Panc1 (cell line): ENCODE measurements at regions not wholly inside any gene's neighbourhood (a gene's known extent, or its start where the extent isn't known, plus 50 kb on each side); places are given as distances from the start of the nearest gene placed in this dataset.

ENCODE experiments used
- ATAC-seq: fragments of 200-7000 bp; cut with Tn5 transposase; 2 replicates; pipeline ENCODE4 v1.9.1; 2020; ENCODE audit warnings: mild to moderate bottlenecking, moderate library complexity
- BruUV-seq: library from RNA; stranded (reverse); fragments of 400-500 nt; replicated peaks from 2 replicates; lab custom pipeline; 2021; lab: Mats Ljungman, UMichigan
- CTCF ChIA-PET: fragments of 300-600 bp; sonication (Branson Sonifier 250); formaldehyde crosslinking; loops from one replicate; lab custom pipeline; 2022; ENCODE audit warnings: antibody characterized with exemption; lab: Charles Lee
- POLR2A ChIA-PET: fragments of 300-600 bp; sonication (Branson Sonifier 250); formaldehyde crosslinking; loops from one replicate; lab custom pipeline; 2022; ENCODE audit warnings: antibody characterized with exemption; lab: Charles Lee
- DNase-seq: peaks from one replicate; pipeline ENCODE4 v3.0.0-alpha.2; 2010; ENCODE audit warnings: low read depth, low spot score
- H3K27ac ChIP-seq: 2 replicates; pipeline ENCODE4 v1.5.1; 2011; ENCODE audit warnings: mild to moderate bottlenecking, low read length, inconsistent platforms
- H3K27me3 ChIP-seq: fragments of 200-500 bp; sonication (Bioruptor generic); 2 replicates; pipeline ENCODE4 v1.6.0; 2014; ENCODE audit warnings: low read length, inconsistent platforms; ENCODE audit not compliant: control insufficient read depth, insufficient read depth
- H3K36me3 ChIP-seq: fragments of 200-500 bp; sonication (Bioruptor generic); 2 replicates; pipeline ENCODE4 v1.5.1; 2014; ENCODE audit warnings: inconsistent platforms, mild to moderate bottlenecking, low read length, moderate library complexity; ENCODE audit not compliant: control insufficient read depth, insufficient read depth
- H3K4me1 ChIP-seq: 2 replicates; pipeline ENCODE4 v1.5.1; 2011; ENCODE audit warnings: inconsistent platforms, mild to moderate bottlenecking, low read length, moderate library complexity; ENCODE audit not compliant: control insufficient read depth, insufficient read depth
- H3K4me3 ChIP-seq, 2 experiments: 2 replicates each; pipeline ENCODE4 v1.5.1; 2011 to 2012; ENCODE audit warnings: low read depth in 2 of 2, low read length in 2 of 2, mild to moderate bottlenecking in 2 of 2, inconsistent platforms in 1 of 2, moderate library complexity in 1 of 2
- H3K9me3 ChIP-seq: fragments of 200-500 bp; sonication (Bioruptor generic); 2 replicates; pipeline ENCODE4 v1.5.1; 2014; ENCODE audit warnings: low read depth, mild to moderate bottlenecking, inconsistent platforms, low read length, moderate library complexity; ENCODE audit not compliant: control insufficient read depth, insufficient read depth
- CTCF ChIP-seq: fragments of 450-650 bp; IDR thresholded peaks from 2 replicates; pipeline ENCODE4 v1.5.1; 2017; ENCODE audit warnings: mild to moderate bottlenecking
- POLR2AphosphoS5 ChIP-seq: IDR thresholded peaks from 2 replicates; pipeline ENCODE4 v1.6.1; 2012; ENCODE audit warnings: mild to moderate bottlenecking, low read depth, low read length, moderate library complexity
- SIN3A ChIP-seq: IDR thresholded peaks from 2 replicates; pipeline ENCODE4 v1.6.1; 2012; ENCODE audit warnings: low read depth, mild to moderate bottlenecking, low read length, moderate library complexity, borderline replicate concordance; ENCODE audit not compliant: insufficient read depth
- TCF7L2 ChIP-seq: IDR thresholded peaks from 2 replicates; pipeline ENCODE4 v1.6.1; 2011; ENCODE audit warnings: mild to moderate bottlenecking, low read depth, low read length, inconsistent platforms
- in situ Hi-C: cut with HindIII; loops from 2 replicates; pipeline ENCODE4 v1.10.0; 2016; ENCODE audit warnings: low sequenced_read_pairs, low pct_unique_long_range_greater_than_20kb
- intact Hi-C: fragments of 100-400 bp; cut with micrococcal nuclease; formaldehyde crosslinking; loops from one replicate; pipeline ENCODE4 v1.10.0; 2022; ENCODE audit not compliant: unreplicated experiment
- TF ChIP-seq, protein P1 (sequence below), 2 experiments: IDR thresholded peaks; 2 replicates each; pipeline ENCODE4 v1.6.1; 2011 to 2012; ENCODE audit warnings: low read depth in 2 of 2, control low read depth in 1 of 2, low read length in 1 of 2, mild to moderate bottlenecking in 1 of 2, moderate library complexity in 1 of 2; ENCODE audit not compliant: insufficient read depth in 1 of 2

DNA sequence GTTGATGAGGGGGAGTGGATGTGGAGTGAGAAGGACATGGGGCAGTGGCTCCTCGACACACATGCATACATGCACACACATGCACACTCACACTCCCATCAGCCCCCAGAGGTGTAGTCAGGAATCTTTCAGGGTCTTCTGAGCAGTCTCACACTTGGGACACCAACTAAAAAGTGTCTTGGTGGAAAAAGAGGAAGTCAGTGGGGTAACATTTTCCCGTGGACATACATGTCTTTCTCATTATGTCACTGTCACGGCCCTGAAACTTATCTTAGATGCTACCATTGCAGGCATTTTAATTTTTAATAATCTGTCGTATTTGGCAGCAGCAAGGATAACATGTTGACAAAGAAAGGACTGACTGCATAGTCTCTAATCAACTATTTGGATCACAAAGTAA is 261.1 kb downstream of the ADGRG6 start:
- Histone ChIP-seq H3K4me1 (no peaks in the 10 kb centered on the region), H3K4me3 (no peak overlapping the region), H3K36me3 (no peaks in the 10 kb centered on the region; the same call in 1 of the 2 replicates), H3K27ac (no peak overlapping the region), H3K27me3 (peaks cover 3% of the 10 kb centered on the region; the same call in 1 of the 2 replicates), H3K9me3 (no peaks in the 10 kb centered on the region)
- ATAC-seq (no peak), DNase-seq (no peak)
- in situ Hi-C loops (no loop called here), intact Hi-C loops (no loop called here)
- BruUV-seq, result no TSS peak
- ChIA-PET POLR2A (no interaction called here), CTCF (no interaction called here)
- TF ChIP-seq SIN3A, result no peak
- TF ChIP-seq, protein P1, sequence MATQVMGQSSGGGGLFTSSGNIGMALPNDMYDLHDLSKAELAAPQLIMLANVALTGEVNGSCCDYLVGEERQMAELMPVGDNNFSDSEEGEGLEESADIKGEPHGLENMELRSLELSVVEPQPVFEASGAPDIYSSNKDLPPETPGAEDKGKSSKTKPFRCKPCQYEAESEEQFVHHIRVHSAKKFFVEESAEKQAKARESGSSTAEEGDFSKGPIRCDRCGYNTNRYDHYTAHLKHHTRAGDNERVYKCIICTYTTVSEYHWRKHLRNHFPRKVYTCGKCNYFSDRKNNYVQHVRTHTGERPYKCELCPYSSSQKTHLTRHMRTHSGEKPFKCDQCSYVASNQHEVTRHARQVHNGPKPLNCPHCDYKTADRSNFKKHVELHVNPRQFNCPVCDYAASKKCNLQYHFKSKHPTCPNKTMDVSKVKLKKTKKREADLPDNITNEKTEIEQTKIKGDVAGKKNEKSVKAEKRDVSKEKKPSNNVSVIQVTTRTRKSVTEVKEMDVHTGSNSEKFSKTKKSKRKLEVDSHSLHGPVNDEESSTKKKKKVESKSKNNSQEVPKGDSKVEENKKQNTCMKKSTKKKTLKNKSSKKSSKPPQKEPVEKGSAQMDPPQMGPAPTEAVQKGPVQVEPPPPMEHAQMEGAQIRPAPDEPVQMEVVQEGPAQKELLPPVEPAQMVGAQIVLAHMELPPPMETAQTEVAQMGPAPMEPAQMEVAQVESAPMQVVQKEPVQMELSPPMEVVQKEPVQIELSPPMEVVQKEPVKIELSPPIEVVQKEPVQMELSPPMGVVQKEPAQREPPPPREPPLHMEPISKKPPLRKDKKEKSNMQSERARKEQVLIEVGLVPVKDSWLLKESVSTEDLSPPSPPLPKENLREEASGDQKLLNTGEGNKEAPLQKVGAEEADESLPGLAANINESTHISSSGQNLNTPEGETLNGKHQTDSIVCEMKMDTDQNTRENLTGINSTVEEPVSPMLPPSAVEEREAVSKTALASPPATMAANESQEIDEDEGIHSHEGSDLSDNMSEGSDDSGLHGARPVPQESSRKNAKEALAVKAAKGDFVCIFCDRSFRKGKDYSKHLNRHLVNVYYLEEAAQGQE (IDR thresholded peaks at IDR 0.05; ENCODE audit: insufficient read depth in 1 of 2, low read depth in 2 of 2, low read length in 1 of 2), result no peak
- TF ChIP-seq TCF7L2, result no peak
- TF ChIP-seq CTCF, result no peak
- TF ChIP-seq POLR2AphosphoS5, result no peak

DNA sequence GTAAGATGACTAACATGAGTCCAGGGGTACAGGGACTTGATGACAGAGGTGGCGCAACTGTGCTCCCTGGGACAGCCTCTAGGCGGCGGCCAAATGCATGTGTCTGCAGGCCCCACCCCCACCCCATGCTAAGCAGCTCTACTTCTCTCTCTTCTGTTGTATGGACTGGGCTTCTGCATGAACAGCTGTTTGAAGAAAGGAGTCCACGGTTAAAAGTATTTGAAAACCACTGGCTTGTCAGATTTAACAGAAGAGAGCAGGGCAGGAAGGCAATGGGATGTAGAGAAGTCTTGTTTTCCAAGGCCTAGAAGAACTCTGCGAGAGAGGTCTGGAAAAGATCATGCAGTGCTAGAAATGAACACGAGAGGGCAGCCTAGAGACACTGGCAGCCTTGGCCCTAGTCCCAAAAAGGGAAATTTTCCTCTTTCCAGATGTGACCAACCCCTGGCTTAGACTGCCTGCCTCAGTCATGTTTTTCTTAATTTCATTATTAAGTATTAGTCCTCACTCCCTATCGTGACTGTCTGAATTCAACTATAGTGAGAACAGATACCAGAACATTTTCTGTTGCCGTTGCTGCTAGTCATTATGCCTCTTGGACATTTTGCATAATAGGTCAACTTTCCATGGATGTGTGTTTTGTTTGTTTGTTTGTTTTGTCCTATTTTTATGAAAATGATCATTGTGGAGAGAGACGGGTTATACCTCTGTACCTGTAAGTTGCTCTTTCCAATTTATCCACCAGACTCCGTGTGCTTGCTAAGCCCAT is 265.0 kb downstream of the ADGRG6 start:
- CTCF ChIA-PET, result interaction anchor here (0.6 to 1.4 kb wide), 4 partner anchors 92 to 861 kb away, joined by 3 to 6 read pairs (median 4); no protein-coding TSS in a partner anchor
- Histone ChIP-seq H3K36me3 (no peaks in the 10 kb centered on the region), H3K27me3 (peaks cover 9% of the 10 kb centered on the region; the same call in 1 of the 2 replicates), H3K4me3 (no peak overlapping the region), H3K27ac (no peak overlapping the region), H3K9me3 (no peaks in the 10 kb centered on the region), H3K4me1 (no peaks in the 10 kb centered on the region; the same call in 1 of the 2 replicates)
- POLR2A ChIA-PET, result no interaction called here
- DNase-seq, result peak; percentile 53
- intact Hi-C loops (no loop called here), in situ Hi-C loops (no loop called here)
- ATAC-seq, result peak; percentile 93
- no TSS peak for BruUV-seq
- TF ChIP-seq, protein P1 (IDR thresholded peaks at IDR 0.05; ENCODE audit: insufficient read depth in 1 of 2, low read depth in 2 of 2, low read length in 1 of 2), result no peak
- TF ChIP-seq CTCF, result peak; percentile 96
